ENCODE measurements at regions not wholly inside any gene's neighbourhood (a gene's known extent, or its start where the extent isn't known, plus 50 kb on each side); places are given as distances from the start of the nearest gene placed in this dataset.

GRCh38 chr16:65537336-65537735, 415.5 kb upstream of the CDH11 start:
- WGBS (ENCODE audit: insufficient coverage): no CpG with 5 or more reads among the region's 1 CpG
- peaks cover 6% of the 10 kb centered on the region for H3K9me3 Mint-ChIP-seq (ENCODE audit: insufficient read depth)
- H3K27ac Mint-ChIP-seq: no peak overlapping the region
- intact Hi-C loops (cut with micrococcal nuclease): no loop called here
- H3K27me3 Mint-ChIP-seq: no peaks in the 10 kb centered on the region
- POLR2A ChIA-PET: no interaction called here
- no peak overlapping the region for H3K4me3 Mint-ChIP-seq
- Histone ChIP-seq H3K79me2 (ENCODE audit: control insufficient read depth, insufficient read depth, low read length) (no peaks in the 10 kb centered on the region), H3K27ac (ENCODE audit: low read length in 2 of 2) (no peak overlapping the region), H3K4me1 (ENCODE audit: control insufficient read depth in 2 of 2, insufficient read depth in 2 of 2, low read length in 2 of 2) (no peaks in the 10 kb centered on the region), H3K36me3 (replicated peaks in 1 of 2; ENCODE audit: control extremely low read depth in 1 of 2, control insufficient read depth in 1 of 2, extremely low read depth in 1 of 2, insufficient read depth in 2 of 2, low read length in 1 of 2) (no peaks in the 10 kb centered on the region), H3K9me3 (ENCODE audit: control extremely low read depth in 1 of 3, control insufficient read depth in 2 of 3, insufficient read depth in 1 of 3, low read length in 2 of 3) (peaks cover 0 to 3% (median 0%) of the 10 kb centered on the region in 3 donors), H2AFZ (ENCODE audit: insufficient read depth, low read depth, low read length, poor library complexity, severe bottlenecking) (no peak overlapping the region), H3K27me3 (replicated peaks in 1 of 4; ENCODE audit: control extremely low read depth in 1 of 4, control insufficient read depth in 3 of 4, insufficient read depth in 4 of 4, low read length in 3 of 4) (no peaks in the 10 kb centered on the region), H3K9ac (ENCODE audit: low read length) (no peak overlapping the region), H3K4me3 (ENCODE audit: control extremely low read depth in 1 of 5, extremely low read depth in 1 of 5, insufficient read depth in 1 of 5, low read depth in 2 of 5, low read length in 4 of 5) (no peak overlapping the region), H3K4me2 (replicated peaks; ENCODE audit: low read depth, low read length, poor library complexity, severe bottlenecking) (no peak overlapping the region), H4K20me1 (ENCODE audit: control insufficient read depth, insufficient read depth, low read length, poor library complexity, severe bottlenecking) (no peaks in the 10 kb centered on the region)
- DNase-seq (no peak), ATAC-seq (ENCODE audit: low read depth) (no peak)
- CTCF ChIA-PET: no interaction called here
- H3K4me1 Mint-ChIP-seq: no peaks in the 10 kb centered on the region
- no peak for TF ChIP-seq EZH2 (IDR thresholded peaks at IDR 0.05; ENCODE audit: borderline replicate concordance, insufficient read depth, low read depth, low read length, poor library complexity, severe bottlenecking)
- TF ChIP-seq, protein P1, sequence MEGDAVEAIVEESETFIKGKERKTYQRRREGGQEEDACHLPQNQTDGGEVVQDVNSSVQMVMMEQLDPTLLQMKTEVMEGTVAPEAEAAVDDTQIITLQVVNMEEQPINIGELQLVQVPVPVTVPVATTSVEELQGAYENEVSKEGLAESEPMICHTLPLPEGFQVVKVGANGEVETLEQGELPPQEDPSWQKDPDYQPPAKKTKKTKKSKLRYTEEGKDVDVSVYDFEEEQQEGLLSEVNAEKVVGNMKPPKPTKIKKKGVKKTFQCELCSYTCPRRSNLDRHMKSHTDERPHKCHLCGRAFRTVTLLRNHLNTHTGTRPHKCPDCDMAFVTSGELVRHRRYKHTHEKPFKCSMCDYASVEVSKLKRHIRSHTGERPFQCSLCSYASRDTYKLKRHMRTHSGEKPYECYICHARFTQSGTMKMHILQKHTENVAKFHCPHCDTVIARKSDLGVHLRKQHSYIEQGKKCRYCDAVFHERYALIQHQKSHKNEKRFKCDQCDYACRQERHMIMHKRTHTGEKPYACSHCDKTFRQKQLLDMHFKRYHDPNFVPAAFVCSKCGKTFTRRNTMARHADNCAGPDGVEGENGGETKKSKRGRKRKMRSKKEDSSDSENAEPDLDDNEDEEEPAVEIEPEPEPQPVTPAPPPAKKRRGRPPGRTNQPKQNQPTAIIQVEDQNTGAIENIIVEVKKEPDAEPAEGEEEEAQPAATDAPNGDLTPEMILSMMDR (IDR thresholded peaks at IDR 0.05): no peak

GRCh38 chr16:65534121-65534528, 412.3 kb upstream of the CDH11 start:
- no peaks in the 10 kb centered on the region for H3K27me3 ChIP-seq (replicated peaks in 1 of 4; ENCODE audit: control extremely low read depth in 1 of 4, control insufficient read depth in 3 of 4, insufficient read depth in 4 of 4, low read length in 3 of 4)
- ATAC-seq (ENCODE audit: low read depth): no peak
- TF ChIP-seq EZH2 (IDR thresholded peaks at IDR 0.05; ENCODE audit: borderline replicate concordance, insufficient read depth, low read depth, low read length, poor library complexity, severe bottlenecking): no peak
- TF ChIP-seq, protein P1 (IDR thresholded peaks at IDR 0.05): no peak

More at GRCh38 chr16:65534121-65534528, 412.3 kb upstream of the CDH11 start:
- no peak overlapping the region for H2AFZ ChIP-seq (ENCODE audit: insufficient read depth, low read depth, low read length, poor library complexity, severe bottlenecking)
- Mint-ChIP-seq H3K4me3 (no peak overlapping the region), H3K27ac (no peak overlapping the region), H3K27me3 (no peaks in the 10 kb centered on the region), H3K9me3 (ENCODE audit: insufficient read depth) (peaks cover 8% of the 10 kb centered on the region), H3K4me1 (no peaks in the 10 kb centered on the region)
- H4K20me1 ChIP-seq (ENCODE audit: control insufficient read depth, insufficient read depth, low read length, poor library complexity, severe bottlenecking): no peaks in the 10 kb centered on the region
- WGBS (ENCODE audit: insufficient coverage): 86% methylated on average over 2 of the region's 2 CpGs
- no peaks in the 10 kb centered on the region for H3K9me3 ChIP-seq (ENCODE audit: control extremely low read depth in 1 of 3, control insufficient read depth in 2 of 3, insufficient read depth in 1 of 3, low read length in 2 of 3)
- POLR2A ChIA-PET: no interaction called here
- no peaks in the 10 kb centered on the region for H3K79me2 ChIP-seq (ENCODE audit: control insufficient read depth, insufficient read depth, low read length)
- no peak overlapping the region for H3K9ac ChIP-seq (ENCODE audit: low read length)
- intact Hi-C loops (cut with micrococcal nuclease): no loop called here
- H3K4me1 ChIP-seq (ENCODE audit: control insufficient read depth in 2 of 2, insufficient read depth in 2 of 2, low read length in 2 of 2): no peaks in the 10 kb centered on the region
- no peaks in the 10 kb centered on the region for H3K36me3 ChIP-seq (replicated peaks in 1 of 2; ENCODE audit: control extremely low read depth in 1 of 2, control insufficient read depth in 1 of 2, extremely low read depth in 1 of 2, insufficient read depth in 2 of 2, low read length in 1 of 2)
- no peak for DNase-seq
- no peak overlapping the region for H3K27ac ChIP-seq (ENCODE audit: low read length in 2 of 2)
- no peak overlapping the region for H3K4me3 ChIP-seq (ENCODE audit: control extremely low read depth in 1 of 5, extremely low read depth in 1 of 5, insufficient read depth in 1 of 5, low read depth in 2 of 5, low read length in 4 of 5)
- no peak overlapping the region for H3K4me2 ChIP-seq (replicated peaks; ENCODE audit: low read depth, low read length, poor library complexity, severe bottlenecking)
- CTCF ChIA-PET: no interaction called here
